K562 (cell line): ENCODE measurements at regions not wholly inside any gene's neighbourhood (a gene's known extent, or its start where the extent isn't known, plus 50 kb on each side); places are given as distances from the start of the nearest gene placed in this dataset.

Source experiments
- JUND ChIP-seq, 2 experiments: IDR thresholded peaks; 2 replicates in 1 of 2; 3 replicates in 1 of 2; pipeline ENCODE4 v1.6.1; 2011; ENCODE audit warnings: borderline replicate concordance in 2 of 2, low read depth in 2 of 2, low read length in 2 of 2, improper control_type of control experiment in 1 of 2, missing biosample characterization in 1 of 2, missing genetic modification characterization in 1 of 2, missing genetic modification reagents in 1 of 2
- ZNF217 ChIP-seq: sonication (generic); formaldehyde crosslinking; IDR thresholded peaks from 2 replicates; pipeline ENCODE4 v1.8.0; 2022; ENCODE audit warnings: mild to moderate bottlenecking, missing genetic modification reagents
- ZNF324 ChIP-seq: fragments of 250-450 bp; sonication (Bioruptor Pico); IDR thresholded peaks from 2 replicates; pipeline ENCODE4 v1.4.0; 2020; ENCODE audit warnings: mild to moderate bottlenecking
- TF ChIP-seq, protein P1 (sequence below), 3 experiments: IDR thresholded peaks in 2 of 3; conservative IDR thresholded peaks in 1 of 3; 2 replicates each; pipeline ENCODE4 v1.5.1; 2011 to 2012; ENCODE audit warnings: low read length in 3 of 3, mild to moderate bottlenecking in 3 of 3, control low read depth in 2 of 3, improper control_type of control experiment in 1 of 3, inconsistent platforms in 1 of 3, low read depth in 1 of 3, mixed read lengths in 1 of 3, moderate library complexity in 1 of 3; ENCODE audit not compliant: insufficient read depth in 2 of 3

DNA sequence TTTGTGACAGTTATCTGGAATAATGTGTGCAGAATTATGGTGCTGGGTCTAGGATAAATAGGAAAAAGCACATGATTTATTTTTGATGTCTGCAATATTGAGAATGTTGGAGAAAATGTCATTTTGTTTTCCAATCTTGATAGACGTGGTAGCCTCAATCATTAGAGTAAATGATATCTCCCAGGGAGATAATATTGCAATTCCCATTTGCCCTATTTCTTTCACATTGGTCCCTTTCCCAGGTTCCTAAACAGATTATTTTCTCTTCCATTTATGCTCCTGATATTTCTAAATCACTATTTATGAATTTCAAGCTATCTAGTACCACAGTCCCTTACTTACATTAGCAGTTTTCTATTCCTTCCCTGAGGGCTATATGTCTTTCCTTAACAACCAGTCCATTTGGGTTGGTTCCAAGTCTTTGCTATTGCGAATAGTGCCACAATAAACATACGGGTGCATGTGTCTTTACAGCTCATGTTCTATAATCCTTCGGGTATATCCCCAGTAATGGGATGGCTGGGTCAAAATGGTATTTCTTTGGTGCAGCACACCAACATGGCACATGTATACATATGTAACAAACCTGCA lies 447.3 kb downstream of the PLA2G4A start:
- TF ChIP-seq JUND (IDR thresholded peaks at IDR 0.05; ENCODE audit: borderline replicate concordance, low read depth, low read length) (no peak), JUND (tag; IDR thresholded peaks at IDR 0.05; ENCODE audit: borderline replicate concordance, low read depth, low read length) (no peak), ZNF324 (CRISPR knock-in tag) (no peak), ZNF217 (CRISPR knock-in tag) (no peak)
- TF ChIP-seq, protein P1, sequence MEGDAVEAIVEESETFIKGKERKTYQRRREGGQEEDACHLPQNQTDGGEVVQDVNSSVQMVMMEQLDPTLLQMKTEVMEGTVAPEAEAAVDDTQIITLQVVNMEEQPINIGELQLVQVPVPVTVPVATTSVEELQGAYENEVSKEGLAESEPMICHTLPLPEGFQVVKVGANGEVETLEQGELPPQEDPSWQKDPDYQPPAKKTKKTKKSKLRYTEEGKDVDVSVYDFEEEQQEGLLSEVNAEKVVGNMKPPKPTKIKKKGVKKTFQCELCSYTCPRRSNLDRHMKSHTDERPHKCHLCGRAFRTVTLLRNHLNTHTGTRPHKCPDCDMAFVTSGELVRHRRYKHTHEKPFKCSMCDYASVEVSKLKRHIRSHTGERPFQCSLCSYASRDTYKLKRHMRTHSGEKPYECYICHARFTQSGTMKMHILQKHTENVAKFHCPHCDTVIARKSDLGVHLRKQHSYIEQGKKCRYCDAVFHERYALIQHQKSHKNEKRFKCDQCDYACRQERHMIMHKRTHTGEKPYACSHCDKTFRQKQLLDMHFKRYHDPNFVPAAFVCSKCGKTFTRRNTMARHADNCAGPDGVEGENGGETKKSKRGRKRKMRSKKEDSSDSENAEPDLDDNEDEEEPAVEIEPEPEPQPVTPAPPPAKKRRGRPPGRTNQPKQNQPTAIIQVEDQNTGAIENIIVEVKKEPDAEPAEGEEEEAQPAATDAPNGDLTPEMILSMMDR (IDR thresholded peaks at IDR 0.05 in 2 of 3, conservative IDR thresholded peaks at IDR 0.05 in 1 of 3; ENCODE audit: insufficient read depth in 2 of 3, low read depth in 1 of 3, low read length in 3 of 3), result no peak
